ENCODE measurements at regions not wholly inside any gene's neighbourhood (a gene's known extent, or its start where the extent isn't known, plus 50 kb on each side); places are given as distances from the start of the nearest gene placed in this dataset.

GRCh38 chr2:126449677-126450076, 206.3 kb upstream of the GYPC start:
- no peaks in the 10 kb centered on the region for H3K79me2 ChIP-seq (ENCODE audit: insufficient read depth, low read length)
- no peaks in the 10 kb centered on the region for H3K4me1 ChIP-seq (ENCODE audit: insufficient read depth, low read length, severe bottlenecking)
- H3F3A ChIP-seq (ENCODE audit: insufficient read depth, low read length): no peaks in the 10 kb centered on the region
- no peak overlapping the region for H3K4me3 ChIP-seq (ENCODE audit: low read depth, low read length, poor library complexity, severe bottlenecking)
- no peak overlapping the region for H3K27ac ChIP-seq (ENCODE audit: low read depth, low read length, poor library complexity, severe bottlenecking)
- no peak overlapping the region for H3K9ac ChIP-seq (ENCODE audit: low read length)
- TF ChIP-seq CTCF (IDR thresholded peaks at IDR 0.05; ENCODE audit: low read length) (no peak), EZH2 (IDR thresholded peaks at IDR 0.05; ENCODE audit: borderline replicate concordance, low read length) (no peak)
- H2AFZ ChIP-seq (ENCODE audit: low read length): no peak overlapping the region
- no peaks in the 10 kb centered on the region for H3K27me3 ChIP-seq (ENCODE audit: insufficient read depth, low read length)
- H4K20me1 ChIP-seq (ENCODE audit: insufficient read depth, low read length): no peaks in the 10 kb centered on the region
- H3K36me3 ChIP-seq (ENCODE audit: insufficient read depth, low read length): no peaks in the 10 kb centered on the region
- no peak overlapping the region for H3K4me2 ChIP-seq (ENCODE audit: low read length)
- no peaks in the 10 kb centered on the region for H3K9me2 ChIP-seq (ENCODE audit: low read depth, low read length)
- H3K9me3 ChIP-seq (ENCODE audit: low read length): no peaks in the 10 kb centered on the region

- no peaks in the 10 kb centered on the region for H3F3A ChIP-seq (ENCODE audit: insufficient read depth, low read length)
- H3K27me3 ChIP-seq (ENCODE audit: insufficient read depth, low read length): no peaks in the 10 kb centered on the region
- H3K79me2 ChIP-seq (ENCODE audit: insufficient read depth, low read length): no peaks in the 10 kb centered on the region
- H3K9me2 ChIP-seq (ENCODE audit: low read depth, low read length): no peaks in the 10 kb centered on the region
- TF ChIP-seq CTCF (IDR thresholded peaks at IDR 0.05; ENCODE audit: low read length): no peak
- no peak for TF ChIP-seq EZH2 (IDR thresholded peaks at IDR 0.05; ENCODE audit: borderline replicate concordance, low read length)
- no peak overlapping the region for H3K27ac ChIP-seq (ENCODE audit: low read depth, low read length, poor library complexity, severe bottlenecking)
- no peak overlapping the region for H3K9ac ChIP-seq (ENCODE audit: low read length)
- no peaks in the 10 kb centered on the region for H3K4me1 ChIP-seq (ENCODE audit: insufficient read depth, low read length, severe bottlenecking)
- H3K36me3 ChIP-seq (ENCODE audit: insufficient read depth, low read length): no peaks in the 10 kb centered on the region
- no peak overlapping the region for H3K4me3 ChIP-seq (ENCODE audit: low read depth, low read length, poor library complexity, severe bottlenecking)
- H2AFZ ChIP-seq (ENCODE audit: low read length): no peak overlapping the region
- no peaks in the 10 kb centered on the region for H3K9me3 ChIP-seq (ENCODE audit: low read length)
- no peak overlapping the region for H3K4me2 ChIP-seq (ENCODE audit: low read length)
- no peaks in the 10 kb centered on the region for H4K20me1 ChIP-seq (ENCODE audit: insufficient read depth, low read length)
Measured at GRCh38 chr2:126463892-126464674, 191.9 kb upstream of the GYPC start.

- Histone ChIP-seq H3K36me3 (ENCODE audit: insufficient read depth, low read length) (no peaks in the 10 kb centered on the region), H3K9me3 (ENCODE audit: low read length) (no peaks in the 10 kb centered on the region)
Measured at GRCh38 chr2:126467367-126468054, 188.4 kb upstream of the GYPC start.

More at GRCh38 chr2:126467367-126468054, 188.4 kb upstream of the GYPC start:
- no peak overlapping the region for H3K9ac ChIP-seq (ENCODE audit: low read length)
- no peak overlapping the region for H3K27ac ChIP-seq (ENCODE audit: low read depth, low read length, poor library complexity, severe bottlenecking)
- no peak overlapping the region for H3K4me2 ChIP-seq (ENCODE audit: low read length)
- H2AFZ ChIP-seq (ENCODE audit: low read length): no peak overlapping the region
- no peaks in the 10 kb centered on the region for H3K4me1 ChIP-seq (ENCODE audit: insufficient read depth, low read length, severe bottlenecking)
- H3K4me3 ChIP-seq (ENCODE audit: low read depth, low read length, poor library complexity, severe bottlenecking): no peak overlapping the region
- TF ChIP-seq EZH2 (IDR thresholded peaks at IDR 0.05; ENCODE audit: borderline replicate concordance, low read length): no peak
- TF ChIP-seq CTCF (IDR thresholded peaks at IDR 0.05; ENCODE audit: low read length): no peak
- no peaks in the 10 kb centered on the region for H3F3A ChIP-seq (ENCODE audit: insufficient read depth, low read length)
- H3K27me3 ChIP-seq (ENCODE audit: insufficient read depth, low read length): no peaks in the 10 kb centered on the region
- H3K9me2 ChIP-seq (ENCODE audit: low read depth, low read length): no peaks in the 10 kb centered on the region
- H4K20me1 ChIP-seq (ENCODE audit: insufficient read depth, low read length): no peaks in the 10 kb centered on the region
- H3K79me2 ChIP-seq (ENCODE audit: insufficient read depth, low read length): no peaks in the 10 kb centered on the region
